Upper lobe of left lung (tissue), 4 donors: ENCODE measurements at regions not wholly inside any gene's neighbourhood (a gene's known extent, or its start where the extent isn't known, plus 50 kb on each side); places are given as distances from the start of the nearest gene placed in this dataset.

Experiments used
- CTCF ChIP-seq, 6 experiments: fragments of 450-650 bp in 4 of 6; fragments of 200-600 bp in 2 of 6; sonication (generic) in 2 of 6; IDR thresholded peaks; one replicate each; pipeline ENCODE4 v1.5.1; 2016 to 2019; ENCODE audit warnings: antibody characterized with exemption in 6 of 6
- POLR2A ChIP-seq, 4 donors: fragments of 450-650 bp; IDR thresholded peaks; one replicate each; pipeline ENCODE4 v1.5.1; 2016 to 2017; ENCODE audit warnings: antibody characterized with exemption in 4 of 4, mild to moderate bottlenecking in 2 of 4

GRCh38 chr1:172809750-172810149 lies 150.8 kb downstream of the FASLG start:
- no peak for TF ChIP-seq CTCF (IDR thresholded peaks at IDR 0.05)
- no peak for TF ChIP-seq POLR2A (IDR thresholded peaks at IDR 0.05)
